ENCODE measurements at regions not wholly inside any gene's neighbourhood (a gene's known extent, or its start where the extent isn't known, plus 50 kb on each side); places are given as distances from the start of the nearest gene placed in this dataset.

DNA sequence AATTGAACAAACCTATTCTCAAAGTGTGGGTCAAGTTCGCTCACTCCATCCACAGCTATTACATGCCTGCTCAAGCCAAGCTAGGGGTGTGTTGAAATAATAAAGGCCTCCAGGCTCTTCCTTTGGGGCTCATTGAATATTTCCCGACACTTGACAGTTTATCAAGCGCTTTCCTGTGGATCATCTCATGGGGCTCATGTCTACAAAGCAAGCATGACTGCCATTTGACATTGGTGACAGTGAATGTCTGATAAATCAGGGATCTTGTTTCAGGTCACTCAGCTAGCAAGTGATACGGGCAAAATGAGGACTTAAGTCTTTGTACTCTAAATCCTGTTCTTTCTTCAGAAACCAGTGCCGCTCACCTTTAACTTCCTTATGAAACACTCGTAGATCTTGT lies 542.6 kb downstream of the TOX3 start:
- H3K4me2 ChIP-seq (ENCODE audit: low read length) = no peak overlapping the region
- H4K20me1 ChIP-seq (ENCODE audit: insufficient read depth, low read length) = no peaks in the 10 kb centered on the region
- DNase-seq (ENCODE audit: low spot score) = no peak
- POLR2A ChIA-PET = no interaction called here
- BruUV-seq (replicated peaks) = no TSS peak
- no peak overlapping the region for H3K4me3 ChIP-seq (ENCODE audit: low read depth, low read length, poor library complexity, severe bottlenecking)
- no peaks in the 10 kb centered on the region for H3K79me2 ChIP-seq (ENCODE audit: insufficient read depth, low read depth, low read length)
- intact Hi-C loops (cut with micrococcal nuclease; ENCODE audit: unreplicated experiment) = no loop called here
- no peak overlapping the region for H3K27ac ChIP-seq (ENCODE audit: low read depth, low read length, poor library complexity, severe bottlenecking)
- no peaks in the 10 kb centered on the region for H3K4me1 ChIP-seq (ENCODE audit: insufficient read depth, low read length, poor library complexity, severe bottlenecking)
- H3K36me3 ChIP-seq (ENCODE audit: insufficient read depth, low read length) = no peaks in the 10 kb centered on the region
- CTCF ChIA-PET (ENCODE audit: unreplicated experiment) = no interaction called here
- H3K9me2 ChIP-seq (ENCODE audit: insufficient read depth, low read length) = no peaks in the 10 kb centered on the region
- H2AFZ ChIP-seq (ENCODE audit: low read length) = no peak overlapping the region
- H3K9me3 ChIP-seq (ENCODE audit: low read length) = no peaks in the 10 kb centered on the region
- TF ChIP-seq, protein P1, sequence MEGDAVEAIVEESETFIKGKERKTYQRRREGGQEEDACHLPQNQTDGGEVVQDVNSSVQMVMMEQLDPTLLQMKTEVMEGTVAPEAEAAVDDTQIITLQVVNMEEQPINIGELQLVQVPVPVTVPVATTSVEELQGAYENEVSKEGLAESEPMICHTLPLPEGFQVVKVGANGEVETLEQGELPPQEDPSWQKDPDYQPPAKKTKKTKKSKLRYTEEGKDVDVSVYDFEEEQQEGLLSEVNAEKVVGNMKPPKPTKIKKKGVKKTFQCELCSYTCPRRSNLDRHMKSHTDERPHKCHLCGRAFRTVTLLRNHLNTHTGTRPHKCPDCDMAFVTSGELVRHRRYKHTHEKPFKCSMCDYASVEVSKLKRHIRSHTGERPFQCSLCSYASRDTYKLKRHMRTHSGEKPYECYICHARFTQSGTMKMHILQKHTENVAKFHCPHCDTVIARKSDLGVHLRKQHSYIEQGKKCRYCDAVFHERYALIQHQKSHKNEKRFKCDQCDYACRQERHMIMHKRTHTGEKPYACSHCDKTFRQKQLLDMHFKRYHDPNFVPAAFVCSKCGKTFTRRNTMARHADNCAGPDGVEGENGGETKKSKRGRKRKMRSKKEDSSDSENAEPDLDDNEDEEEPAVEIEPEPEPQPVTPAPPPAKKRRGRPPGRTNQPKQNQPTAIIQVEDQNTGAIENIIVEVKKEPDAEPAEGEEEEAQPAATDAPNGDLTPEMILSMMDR (conservative IDR thresholded peaks at IDR 0.05; ENCODE audit: low read length) = no peak
- TF ChIP-seq EZH2phosphoT487 (IDR thresholded peaks at IDR 0.05; ENCODE audit: borderline replicate concordance, low read depth, low read length) = no peak

DNA sequence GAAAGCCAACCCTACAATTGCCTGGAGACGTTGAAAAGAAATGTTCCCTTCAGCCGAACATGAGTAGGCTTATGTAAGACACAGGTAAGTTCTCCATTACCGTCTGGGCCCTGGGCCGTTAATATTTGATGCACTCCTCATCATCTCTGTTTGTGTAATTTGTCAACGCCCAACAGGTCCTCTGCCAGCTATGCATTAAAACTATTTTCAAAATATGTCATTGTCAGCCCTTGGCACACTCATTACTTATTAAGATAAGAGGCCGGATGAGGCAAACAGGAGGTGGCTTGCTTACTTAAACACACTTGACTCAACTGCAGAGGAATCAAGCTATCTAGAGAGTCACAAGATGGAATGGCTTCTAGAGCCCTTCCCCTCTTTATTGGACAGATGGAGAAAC lies 544.9 kb downstream of the TOX3 start:
- Histone ChIP-seq H3K27ac (ENCODE audit: low read depth, low read length, poor library complexity, severe bottlenecking) (no peak overlapping the region), H4K20me1 (ENCODE audit: insufficient read depth, low read length) (no peaks in the 10 kb centered on the region), H3K4me3 (ENCODE audit: low read depth, low read length, poor library complexity, severe bottlenecking) (no peak overlapping the region), H3K4me2 (ENCODE audit: low read length) (no peak overlapping the region), H3K79me2 (ENCODE audit: insufficient read depth, low read depth, low read length) (no peaks in the 10 kb centered on the region), H3K36me3 (ENCODE audit: insufficient read depth, low read length) (no peaks in the 10 kb centered on the region), H3K9me3 (ENCODE audit: low read length) (no peaks in the 10 kb centered on the region), H3K4me1 (ENCODE audit: insufficient read depth, low read length, poor library complexity, severe bottlenecking) (no peaks in the 10 kb centered on the region), H2AFZ (ENCODE audit: low read length) (no peak overlapping the region), H3K9me2 (ENCODE audit: insufficient read depth, low read length) (no peaks in the 10 kb centered on the region)
- POLR2A ChIA-PET = no interaction called here
- CTCF ChIA-PET (ENCODE audit: unreplicated experiment) = no interaction called here
- BruUV-seq (replicated peaks) = no TSS peak
- no peak for DNase-seq (ENCODE audit: low spot score)
- TF ChIP-seq EZH2phosphoT487 (IDR thresholded peaks at IDR 0.05; ENCODE audit: borderline replicate concordance, low read depth, low read length) = no peak
- TF ChIP-seq, protein P1 (conservative IDR thresholded peaks at IDR 0.05; ENCODE audit: low read length) = no peak
- intact Hi-C loops (cut with micrococcal nuclease; ENCODE audit: unreplicated experiment) = no loop called here

DNA sequence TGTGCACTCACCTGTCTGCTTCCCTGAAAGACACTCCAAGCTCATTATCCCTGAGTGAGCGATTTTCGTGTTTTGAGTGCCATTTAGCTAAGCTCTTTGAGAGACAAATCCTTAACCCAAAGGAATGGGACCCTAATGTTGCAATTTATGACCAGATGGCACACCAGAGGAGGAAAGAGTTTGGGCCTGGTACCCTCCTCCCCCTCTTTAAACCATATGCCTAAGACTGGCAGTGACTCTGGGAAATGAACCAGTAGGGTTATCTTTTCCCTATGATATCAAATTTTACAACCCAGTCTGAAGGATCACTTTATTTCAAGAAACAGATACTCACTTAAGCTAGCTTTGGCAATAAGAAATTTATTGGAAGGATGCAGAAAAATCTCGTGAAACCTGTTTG lies 550.4 kb downstream of the TOX3 start:
- no peak overlapping the region for H3K4me2 ChIP-seq (ENCODE audit: low read length)
- DNase-seq (ENCODE audit: low spot score) = no peak
- no peak overlapping the region for H3K27ac ChIP-seq (ENCODE audit: low read depth, low read length, poor library complexity, severe bottlenecking)
- no TSS peak for BruUV-seq (replicated peaks)
- intact Hi-C loops (cut with micrococcal nuclease; ENCODE audit: unreplicated experiment) = no loop called here
- no peaks in the 10 kb centered on the region for H3K79me2 ChIP-seq (ENCODE audit: insufficient read depth, low read depth, low read length)
- H2AFZ ChIP-seq (ENCODE audit: low read length) = no peak overlapping the region
- no peaks in the 10 kb centered on the region for H3K9me2 ChIP-seq (ENCODE audit: insufficient read depth, low read length)
- H3K4me3 ChIP-seq (ENCODE audit: low read depth, low read length, poor library complexity, severe bottlenecking) = no peak overlapping the region
- ChIA-PET POLR2A (interaction anchor here (0.5 to 0.7 kb wide), 3 partner anchors 10 to 918 kb away, joined by 3 read pairs; no protein-coding TSS in a partner anchor), CTCF (ENCODE audit: unreplicated experiment) (no interaction called here)
- H3K9me3 ChIP-seq (ENCODE audit: low read length) = no peaks in the 10 kb centered on the region
- TF ChIP-seq, protein P1 (conservative IDR thresholded peaks at IDR 0.05; ENCODE audit: low read length) = no peak
- no peak for TF ChIP-seq EZH2phosphoT487 (IDR thresholded peaks at IDR 0.05; ENCODE audit: borderline replicate concordance, low read depth, low read length)
- H3K36me3 ChIP-seq (ENCODE audit: insufficient read depth, low read length) = no peaks in the 10 kb centered on the region
- H4K20me1 ChIP-seq (ENCODE audit: insufficient read depth, low read length) = no peaks in the 10 kb centered on the region
- H3K4me1 ChIP-seq (ENCODE audit: insufficient read depth, low read length, poor library complexity, severe bottlenecking) = no peaks in the 10 kb centered on the region

Data from OCI-LY7 (cell line).